B cell (primary cell): ENCODE measurements at regions not wholly inside any gene's neighbourhood (a gene's known extent, or its start where the extent isn't known, plus 50 kb on each side); places are given as distances from the start of the nearest gene placed in this dataset.

Source experiments
- ATAC-seq: fragments of 200-7000 bp; cut with Tn5 transposase; one replicate; pipeline ENCODE4 v1.10.0; 2021; ENCODE audit warnings: low read depth, mild to moderate bottlenecking, moderate number of reproducible peaks, moderate library complexity
- CTCF ChIA-PET: fragments of 350-600 bp; sonication (Branson Sonifier 250); formaldehyde crosslinking; loops from one replicate; lab custom pipeline; 2021; ENCODE audit warnings: antibody characterized with exemption, inconsistent platforms; lab: Charles Lee
- POLR2A ChIA-PET: fragments of 350-600 bp; sonication (Branson Sonifier 250); formaldehyde crosslinking; loops from one replicate; lab custom pipeline; 2021; ENCODE audit warnings: antibody characterized with exemption; lab: Charles Lee
- DNase-seq: peaks from one replicate; pipeline ENCODE4 v3.0.0; 2013
- H2AFZ ChIP-seq: 2 replicates; pipeline ENCODE4 v1.6.1; 2012; ENCODE audit warnings: mild to moderate bottlenecking, low read depth, low read length; ENCODE audit not compliant: insufficient read depth, poor library complexity, severe bottlenecking
- H3K27ac ChIP-seq, 2 donors: 1 replicate in 1 of 2; 2 replicates in 1 of 2; pipeline ENCODE4 v1.5.1; 2012 to 2013; ENCODE audit warnings: low read length in 2 of 2, mild to moderate bottlenecking in 2 of 2, moderate library complexity in 1 of 2
- H3K27me3 ChIP-seq, 4 experiments: fragments of 200-600 bp in 1 of 4; sonication (generic) in 1 of 4; replicated peaks in 1 of 4; 1 replicate in 2 of 4; 2 replicates in 2 of 4; pipeline versions ENCODE4 v1.6.1 to v1.7.0; 2013 to 2016; ENCODE audit warnings: low read length in 3 of 4, mild to moderate bottlenecking in 2 of 4, mixed read lengths in 1 of 4, moderate library complexity in 1 of 4; ENCODE audit not compliant: insufficient read depth in 4 of 4, control insufficient read depth in 3 of 4; ENCODE audit errors: control extremely low read depth in 1 of 4
- H3K36me3 ChIP-seq, 2 experiments: replicated peaks in 1 of 2; 1 replicate in 1 of 2; 2 replicates in 1 of 2; pipeline versions ENCODE4 v1.6.1 to v1.7.1; 2013; ENCODE audit warnings: low read length in 1 of 2; ENCODE audit not compliant: insufficient read depth in 2 of 2, control insufficient read depth in 1 of 2; ENCODE audit errors: control extremely low read depth in 1 of 2, extremely low read depth in 1 of 2
- H3K4me1 ChIP-seq, 2 donors: fragments of 200-600 bp in 1 of 2; sonication (generic) in 1 of 2; 1 replicate in 1 of 2; 2 replicates in 1 of 2; pipeline versions ENCODE4 v1.5.1 to v1.6.1; 2013 to 2017; ENCODE audit warnings: low read length in 2 of 2; ENCODE audit not compliant: control insufficient read depth in 2 of 2, insufficient read depth in 2 of 2
- H3K4me2 ChIP-seq: replicated peaks from 2 replicates; pipeline ENCODE3; 2012; ENCODE audit warnings: mild to moderate bottlenecking, low read depth, low read length; ENCODE audit not compliant: poor library complexity, severe bottlenecking
- H3K4me3 ChIP-seq, 5 experiments: fragments of 200-600 bp in 1 of 5; sonication (generic) in 1 of 5; 1 replicate in 3 of 5; 2 replicates in 2 of 5; pipeline versions ENCODE4 v1.5.1 to v1.7.0; 2011 to 2016; ENCODE audit warnings: low read length in 4 of 5, mild to moderate bottlenecking in 4 of 5, low read depth in 2 of 5, control low read depth in 1 of 5, moderate library complexity in 1 of 5; ENCODE audit not compliant: insufficient read depth in 1 of 5; ENCODE audit errors: control extremely low read depth in 1 of 5, extremely low read depth in 1 of 5
- H3K79me2 ChIP-seq: fragments of 200-600 bp; sonication (generic); one replicate; pipeline ENCODE4 v1.6.0; 2016; ENCODE audit warnings: low read length; ENCODE audit not compliant: control insufficient read depth, insufficient read depth
- H3K9ac ChIP-seq: fragments of 200-600 bp; sonication (generic); 2 replicates; pipeline ENCODE4 v1.6.1; 2017; ENCODE audit warnings: mild to moderate bottlenecking, low read length, moderate library complexity
- H3K9me3 ChIP-seq, 3 donors: one replicate each; pipeline versions ENCODE4 v1.6.1 to v1.7.1; 2013; ENCODE audit warnings: low read length in 2 of 3; ENCODE audit not compliant: control insufficient read depth in 2 of 3, insufficient read depth in 1 of 3; ENCODE audit errors: control extremely low read depth in 1 of 3
- H4K20me1 ChIP-seq: 2 replicates; pipeline ENCODE4 v1.6.0; 2012; ENCODE audit warnings: mild to moderate bottlenecking, low read length; ENCODE audit not compliant: insufficient read depth, control insufficient read depth, poor library complexity, severe bottlenecking
- H3K27ac Mint-ChIP-seq: one replicate; pipeline ENCODE4 v1.8.0; 2021; ENCODE audit warnings: mixed read lengths
- H3K27me3 Mint-ChIP-seq: one replicate; pipeline ENCODE4 v1.8.0; 2021; ENCODE audit warnings: mixed read lengths
- H3K4me1 Mint-ChIP-seq: one replicate; pipeline ENCODE4 v1.8.0; 2021; ENCODE audit warnings: mixed read lengths
- H3K4me3 Mint-ChIP-seq: one replicate; pipeline ENCODE4 v1.8.0; 2021; ENCODE audit warnings: mixed read lengths
- H3K9me3 Mint-ChIP-seq: one replicate; pipeline ENCODE4 v1.8.0; 2022; ENCODE audit warnings: mixed read lengths; ENCODE audit not compliant: insufficient read depth
- CTCF ChIP-seq: fragments of 200-600 bp; IDR thresholded peaks from one replicate; pipeline ENCODE4 v1.8.0; 2022; ENCODE audit warnings: antibody characterized with exemption, mild to moderate bottlenecking
- EZH2 ChIP-seq: IDR thresholded peaks from 2 replicates; pipeline ENCODE4 v1.6.1; 2012; ENCODE audit warnings: borderline replicate concordance, low read depth, mild to moderate bottlenecking, moderate library complexity, low read length; ENCODE audit not compliant: insufficient read depth, poor library complexity, severe bottlenecking
- WGBS: methylation state at CpG from one replicate; pipeline ENCODE4 v1.1.5; 2013; ENCODE audit warnings: missing lambda C conversion rate; ENCODE audit not compliant: insufficient coverage; 5-methylcytosine and 5-hydroxymethylcytosine counted together
- intact Hi-C: fragments of 100-400 bp; cut with micrococcal nuclease; formaldehyde crosslinking; loops from one replicate; pipeline ENCODE4 v1.10.0; 2022

GRCh38 chr4:153107246-153107645 lies 97.0 kb upstream of the TRIM2 start:
- 100% methylated on average over 4 of the region's 8 CpGs for WGBS
- POLR2A ChIA-PET, result no interaction called here

More at GRCh38 chr4:153107246-153107645, 97.0 kb upstream of the TRIM2 start:
- no peak overlapping the region for H3K4me3 Mint-ChIP-seq
- H3K9me3 ChIP-seq, result peaks cover 0 to 17% (median 0%) of the 10 kb centered on the region in 3 donors
- no peak overlapping the region for H2AFZ ChIP-seq
- intact Hi-C loops, result no loop called here
- no peak overlapping the region for H3K27ac ChIP-seq
- no peak overlapping the region for H3K4me3 ChIP-seq
- H3K27me3 Mint-ChIP-seq, result peaks cover 31% of the 10 kb centered on the region
- peaks cover 22 to 37% of the 10 kb centered on the region in 2 donors for H3K4me1 ChIP-seq
- TF ChIP-seq EZH2 (no peak), CTCF (no peak)
- H3K27me3 ChIP-seq, result peaks cover 0 to 10% (median 6%) of the 10 kb centered on the region in 4 experiments
- no peak overlapping the region for H3K27ac Mint-ChIP-seq
- H3K4me1 Mint-ChIP-seq, result peaks cover 29% of the 10 kb centered on the region
- no peak for DNase-seq
- no peaks in the 10 kb centered on the region for H3K36me3 ChIP-seq
- no peaks in the 10 kb centered on the region for H3K79me2 ChIP-seq
- no peak overlapping the region for H3K9ac ChIP-seq
- H3K4me2 ChIP-seq, result no peak overlapping the region
- peaks cover 3% of the 10 kb centered on the region for H3K9me3 Mint-ChIP-seq
- no peaks in the 10 kb centered on the region for H4K20me1 ChIP-seq
- no peak for ATAC-seq
- CTCF ChIA-PET, result interaction anchor here (2.2 to 3.0 kb wide), 2 partner anchors 19 to 22 kb away, joined by 7 to 17 read pairs; no protein-coding TSS in a partner anchor
